Mesenchymal stem cell (in vitro differentiated cells and primary cell): ENCODE measurements at regions not wholly inside any gene's neighbourhood (a gene's known extent, or its start where the extent isn't known, plus 50 kb on each side); places are given as distances from the start of the nearest gene placed in this dataset.

ENCODE experiments used
- DNase-seq: peaks from one replicate; pipeline ENCODE4 v3.0.0-alpha.2; 2013
- H2AFZ ChIP-seq: one replicate; pipeline ENCODE4 v1.6.1; 2013; ENCODE audit warnings: low read depth, mild to moderate bottlenecking, control low read depth, inconsistent platforms, low read length, moderate library complexity
- H2AK5ac ChIP-seq: 2 replicates; pipeline ENCODE4 v1.6.1; 2013; ENCODE audit warnings: low read length, moderate library complexity, mild to moderate bottlenecking, inconsistent platforms; ENCODE audit not compliant: severe bottlenecking
- H2BK120ac ChIP-seq: one replicate; pipeline ENCODE4 v1.6.1; 2013; ENCODE audit warnings: low read depth, mild to moderate bottlenecking, inconsistent platforms, low read length, moderate library complexity
- H2BK12ac ChIP-seq, 2 experiments: one replicate each; pipeline ENCODE4 v1.6.1; 2013; ENCODE audit warnings: inconsistent platforms in 2 of 2, low read length in 2 of 2, mild to moderate bottlenecking in 2 of 2, moderate library complexity in 2 of 2, control low read depth in 1 of 2
- H2BK15ac ChIP-seq: one replicate; pipeline ENCODE4 v1.6.1; 2013; ENCODE audit warnings: mild to moderate bottlenecking, low read depth, inconsistent platforms; ENCODE audit not compliant: poor library complexity, severe bottlenecking
- H2BK5ac ChIP-seq: 2 replicates; pipeline ENCODE4 v1.6.1; 2013; ENCODE audit warnings: low read depth, mild to moderate bottlenecking, low read length, control low read depth, inconsistent platforms; ENCODE audit not compliant: poor library complexity, severe bottlenecking
- H3K14ac ChIP-seq, 2 experiments: one replicate each; pipeline ENCODE4 v1.6.1; 2013; ENCODE audit warnings: inconsistent platforms in 2 of 2, low read length in 2 of 2, control low read depth in 1 of 2, mild to moderate bottlenecking in 1 of 2, moderate library complexity in 1 of 2
- H3K18ac ChIP-seq, 2 experiments: one replicate each; pipeline ENCODE4 v1.6.1; 2013; ENCODE audit warnings: inconsistent platforms in 2 of 2, low read length in 2 of 2, control low read depth in 1 of 2, low read depth in 1 of 2, mild to moderate bottlenecking in 1 of 2
- H3K23ac ChIP-seq, 2 experiments: one replicate each; pipeline ENCODE4 v1.6.1; 2013; ENCODE audit warnings: inconsistent platforms in 2 of 2, low read length in 2 of 2, mild to moderate bottlenecking in 2 of 2, moderate library complexity in 2 of 2, control low read depth in 1 of 2
- H3K27ac ChIP-seq: 2 replicates; pipeline ENCODE4 v1.5.1; 2013; ENCODE audit warnings: mild to moderate bottlenecking, moderate library complexity, low read length, control low read depth, inconsistent platforms; ENCODE audit not compliant: poor library complexity, severe bottlenecking
- H3K27me3 ChIP-seq, 2 experiments: 2 replicates each; pipeline versions ENCODE4 v1.6.1 to v1.7.0; 2013; ENCODE audit warnings: low read length in 2 of 2, mild to moderate bottlenecking in 2 of 2, moderate library complexity in 2 of 2, control low read depth in 1 of 2, inconsistent platforms in 1 of 2; ENCODE audit not compliant: control insufficient read depth in 1 of 2, insufficient read depth in 1 of 2
- H3K36me3 ChIP-seq, 2 experiments: 2 replicates each; pipeline versions ENCODE4 v1.6.1 to v1.7.0; 2013; ENCODE audit warnings: low read length in 2 of 2, control low read depth in 1 of 2, inconsistent platforms in 1 of 2, low read depth in 1 of 2, mild to moderate bottlenecking in 1 of 2; ENCODE audit not compliant: insufficient read depth in 2 of 2, control insufficient read depth in 1 of 2
- H3K4ac ChIP-seq, 2 experiments: one replicate each; pipeline ENCODE4 v1.6.1; 2013; ENCODE audit warnings: inconsistent platforms in 2 of 2, low read length in 2 of 2, mild to moderate bottlenecking in 2 of 2, moderate library complexity in 2 of 2, control low read depth in 1 of 2, low read depth in 1 of 2
- H3K4me1 ChIP-seq: 2 replicates; pipeline ENCODE4 v1.6.1; 2013; ENCODE audit warnings: low read depth, low read length, control low read depth; ENCODE audit not compliant: control insufficient read depth, insufficient read depth
- H3K4me2 ChIP-seq: 2 replicates; pipeline ENCODE4 v1.6.1; 2013; ENCODE audit warnings: low read length, mild to moderate bottlenecking, inconsistent platforms; ENCODE audit not compliant: poor library complexity, severe bottlenecking
- H3K4me3 ChIP-seq, 2 experiments: 2 replicates each; pipeline versions ENCODE4 v1.5.1 to v1.7.0; 2013; ENCODE audit warnings: low read length in 2 of 2, mild to moderate bottlenecking in 2 of 2, control low read depth in 1 of 2, low read depth in 1 of 2; ENCODE audit not compliant: insufficient read depth in 1 of 2
- H3K79me1 ChIP-seq: replicated peaks from 2 replicates; pipeline ENCODE4 v1.6.1; 2013; ENCODE audit warnings: mild to moderate bottlenecking, control low read depth, low read length, inconsistent platforms; ENCODE audit not compliant: poor library complexity, severe bottlenecking
- H3K9ac ChIP-seq: 2 replicates; pipeline ENCODE4 v1.7.0; 2013; ENCODE audit warnings: mild to moderate bottlenecking, low read length, moderate library complexity
- H3K9me3 ChIP-seq: 2 replicates; pipeline ENCODE4 v1.7.0; 2013; ENCODE audit warnings: mild to moderate bottlenecking, low read length; ENCODE audit not compliant: control insufficient read depth
- H4K8ac ChIP-seq: one replicate; pipeline ENCODE4 v1.6.1; 2013; ENCODE audit warnings: inconsistent platforms, mild to moderate bottlenecking, low read length, moderate library complexity
- H4K91ac ChIP-seq: one replicate; pipeline ENCODE4 v1.6.1; 2013; ENCODE audit warnings: mild to moderate bottlenecking, low read length, inconsistent platforms
- WGBS: methylation state at CpG from one replicate; pipeline ENCODE4 v1.1.7; 2013; ENCODE audit warnings: mixed read lengths; 5-methylcytosine and 5-hydroxymethylcytosine counted together

DNA sequence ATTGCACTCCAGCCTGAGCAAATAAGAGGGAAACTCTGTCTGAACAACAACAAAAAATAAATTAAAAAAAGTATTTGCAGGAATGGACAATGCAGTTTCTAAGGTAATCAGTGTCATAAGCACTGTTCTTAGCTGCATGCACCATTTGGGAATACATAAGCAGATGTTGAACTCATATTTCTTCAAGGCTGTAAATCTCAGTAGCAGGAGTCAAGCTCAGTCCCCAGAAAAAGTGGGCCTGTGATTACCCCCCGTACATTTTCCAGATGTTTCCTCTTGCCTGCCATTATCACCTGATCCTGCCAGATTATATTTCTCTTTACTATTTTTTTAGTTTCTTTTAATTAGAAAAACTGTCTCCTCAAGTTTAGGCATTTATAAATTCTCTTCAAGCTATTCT, 667.6 kb upstream of the ANKRD30A start:
- no peak overlapping the region for H3K18ac ChIP-seq
- no peak overlapping the region for H3K4ac ChIP-seq
- H3K4me1 ChIP-seq, result no peaks in the 10 kb centered on the region
- DNase-seq, result no peak
- H3K79me1 ChIP-seq, result no peaks in the 10 kb centered on the region
- H2BK12ac ChIP-seq, result no peak overlapping the region
- no peak overlapping the region for H2BK15ac ChIP-seq
- H2BK5ac ChIP-seq, result no peak overlapping the region
- H4K91ac ChIP-seq, result no peak overlapping the region
- H3K4me3 ChIP-seq, result no peak overlapping the region
- no CpG with 5 or more reads among the region's 1 CpG for WGBS
- H3K9ac ChIP-seq, result no peak overlapping the region
- no peak overlapping the region for H4K8ac ChIP-seq
- H2AFZ ChIP-seq, result no peak overlapping the region
- no peak overlapping the region for H3K14ac ChIP-seq
- no peak overlapping the region for H3K27ac ChIP-seq
- H2BK120ac ChIP-seq, result no peak overlapping the region
- no peak overlapping the region for H3K23ac ChIP-seq
- H2AK5ac ChIP-seq, result no peak overlapping the region
- no peaks in the 10 kb centered on the region for H3K27me3 ChIP-seq
- H3K9me3 ChIP-seq, result peaks cover 7% of the 10 kb centered on the region
- H3K36me3 ChIP-seq, result no peaks in the 10 kb centered on the region
- H3K4me2 ChIP-seq, result no peak overlapping the region

DNA sequence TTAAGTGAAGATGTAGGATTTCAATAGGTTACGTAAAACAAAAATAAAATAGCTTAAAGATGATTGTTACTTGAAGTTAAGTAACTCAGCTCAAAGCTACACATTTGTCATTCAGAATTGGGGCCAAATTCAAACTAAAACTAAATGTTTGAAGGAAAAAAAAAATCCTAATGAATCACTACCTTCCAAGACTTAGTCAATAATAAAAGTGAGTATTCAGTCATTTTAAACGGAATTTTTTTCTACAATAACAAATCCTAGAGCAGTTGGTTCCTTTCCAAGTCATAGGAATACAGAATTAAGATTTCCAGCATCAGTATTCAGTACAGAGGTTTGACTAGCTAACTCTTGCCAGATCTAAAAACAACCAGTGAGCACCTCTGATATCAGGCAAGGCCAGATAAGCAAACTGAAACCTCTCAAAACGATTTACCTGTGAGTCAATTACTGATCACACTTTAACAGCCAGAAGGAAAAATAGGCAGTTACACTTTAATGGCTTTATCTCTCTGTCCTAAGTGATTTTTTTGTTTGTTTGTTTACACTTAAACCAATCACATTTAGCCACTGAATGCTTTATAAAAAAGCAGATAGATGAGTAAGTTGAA, 669.8 kb upstream of the ANKRD30A start:
- H3K36me3 ChIP-seq, result no peaks in the 10 kb centered on the region
- H2BK12ac ChIP-seq, result no peak overlapping the region
- DNase-seq, result no peak
- H4K91ac ChIP-seq, result no peak overlapping the region
- no peak overlapping the region for H3K4me2 ChIP-seq
- H3K79me1 ChIP-seq, result no peaks in the 10 kb centered on the region
- H2AK5ac ChIP-seq, result no peak overlapping the region
- peaks cover 7% of the 10 kb centered on the region for H3K9me3 ChIP-seq
- H4K8ac ChIP-seq, result no peak overlapping the region
- H2BK5ac ChIP-seq, result no peak overlapping the region
- no peak overlapping the region for H2BK15ac ChIP-seq
- no peaks in the 10 kb centered on the region for H3K4me1 ChIP-seq
- no peak overlapping the region for H2AFZ ChIP-seq
- no peak overlapping the region for H3K4ac ChIP-seq
- no peak overlapping the region for H3K27ac ChIP-seq
- H3K9ac ChIP-seq, result peak overlapping the region; percentile 47
- H3K27me3 ChIP-seq, result no peaks in the 10 kb centered on the region
- no peak overlapping the region for H2BK120ac ChIP-seq
- H3K4me3 ChIP-seq, result no peak overlapping the region
- H3K14ac ChIP-seq, result no peak overlapping the region
- H3K18ac ChIP-seq, result no peak overlapping the region
- WGBS, result 64% methylated on average over 2 of the region's 3 CpGs
- H3K23ac ChIP-seq, result no peak overlapping the region

DNA sequence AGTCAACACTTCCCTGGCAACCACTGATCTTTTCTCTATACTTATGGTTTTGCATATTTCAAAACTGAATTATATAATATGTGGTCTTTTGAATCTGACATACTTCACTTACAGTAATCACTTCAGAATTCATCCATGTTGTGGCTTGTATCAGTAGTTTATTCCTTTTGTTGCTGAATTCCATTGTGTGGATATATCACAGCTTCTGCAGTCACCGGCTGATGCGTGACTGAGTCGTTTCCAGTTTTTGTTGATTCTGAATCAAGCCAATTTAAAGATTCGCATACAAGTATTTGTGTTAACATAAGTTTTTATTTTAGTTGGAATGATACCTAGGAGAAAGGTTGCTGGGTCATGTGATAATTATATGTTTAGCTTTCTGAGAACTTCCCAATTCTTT, 672.5 kb upstream of the ANKRD30A start:
- Histone ChIP-seq H3K9ac (no peak overlapping the region), H2BK120ac (no peak overlapping the region), H3K18ac (no peak overlapping the region), H3K36me3 (no peaks in the 10 kb centered on the region), H3K4me1 (no peaks in the 10 kb centered on the region), H3K79me1 (no peaks in the 10 kb centered on the region), H3K14ac (no peak overlapping the region), H3K27ac (no peak overlapping the region), H2BK12ac (no peak overlapping the region), H3K9me3 (no peaks in the 10 kb centered on the region), H3K4ac (no peak overlapping the region), H4K8ac (no peak overlapping the region), H3K23ac (no peak overlapping the region), H4K91ac (no peak overlapping the region), H2AFZ (no peak overlapping the region), H3K27me3 (no peaks in the 10 kb centered on the region), H2AK5ac (no peak overlapping the region), H2BK5ac (no peak overlapping the region), H3K4me2 (no peak overlapping the region), H2BK15ac (no peak overlapping the region), H3K4me3 (no peak overlapping the region)
- 99% methylated on average over 3 of the region's 4 CpGs for WGBS
- no peak for DNase-seq

DNA sequence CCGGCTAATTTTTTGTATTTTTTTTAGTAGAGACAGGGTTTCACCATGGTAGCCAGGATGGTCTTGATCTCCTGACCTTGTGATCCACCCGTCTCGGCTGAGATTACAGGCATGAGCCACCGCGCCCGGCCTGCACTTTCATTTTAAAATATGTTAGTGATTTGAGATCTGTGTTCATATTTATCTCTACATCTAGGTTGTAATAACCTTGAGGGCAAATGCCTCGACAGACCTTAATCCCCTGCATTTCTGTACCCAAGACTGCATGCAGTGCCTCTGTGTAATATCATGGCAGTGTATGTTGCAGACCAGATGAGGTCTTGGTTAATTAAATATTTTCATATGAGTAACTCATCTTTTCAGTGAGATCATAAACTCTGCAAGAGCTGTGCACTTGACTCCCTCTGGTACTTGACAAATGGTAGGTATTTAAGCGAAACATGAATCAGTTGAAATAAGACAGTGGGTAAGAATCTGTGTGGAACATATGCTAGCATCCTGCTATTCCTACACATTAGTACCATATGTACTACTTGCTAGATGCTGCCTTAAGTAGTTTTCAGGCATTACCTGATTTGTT, 673.9 kb upstream of the ANKRD30A start:
- Histone ChIP-seq H3K27ac (no peak overlapping the region), H3K79me1 (no peaks in the 10 kb centered on the region)
- WGBS, result 92% methylated on average over 7 of the region's 8 CpGs

More for the DNA sequence above, 673.9 kb upstream of the ANKRD30A start:
- no peak for DNase-seq
- Histone ChIP-seq H3K27me3 (no peaks in the 10 kb centered on the region), H3K4ac (no peak overlapping the region), H3K4me1 (no peaks in the 10 kb centered on the region), H2AK5ac (no peak overlapping the region), H2BK120ac (no peak overlapping the region), H2BK12ac (no peak overlapping the region), H3K36me3 (no peaks in the 10 kb centered on the region), H4K91ac (no peak overlapping the region), H3K4me3 (no peak overlapping the region), H2BK5ac (no peak overlapping the region), H3K9me3 (no peaks in the 10 kb centered on the region), H2BK15ac (no peak overlapping the region), H3K23ac (no peak overlapping the region), H4K8ac (no peak overlapping the region), H2AFZ (no peak overlapping the region), H3K4me2 (no peak overlapping the region), H3K14ac (no peak overlapping the region), H3K18ac (no peak overlapping the region), H3K9ac (no peak overlapping the region)
